ENCODE measurements at regions not wholly inside any gene's neighbourhood (a gene's known extent, or its start where the extent isn't known, plus 50 kb on each side); places are given as distances from the start of the nearest gene placed in this dataset.

DNA sequence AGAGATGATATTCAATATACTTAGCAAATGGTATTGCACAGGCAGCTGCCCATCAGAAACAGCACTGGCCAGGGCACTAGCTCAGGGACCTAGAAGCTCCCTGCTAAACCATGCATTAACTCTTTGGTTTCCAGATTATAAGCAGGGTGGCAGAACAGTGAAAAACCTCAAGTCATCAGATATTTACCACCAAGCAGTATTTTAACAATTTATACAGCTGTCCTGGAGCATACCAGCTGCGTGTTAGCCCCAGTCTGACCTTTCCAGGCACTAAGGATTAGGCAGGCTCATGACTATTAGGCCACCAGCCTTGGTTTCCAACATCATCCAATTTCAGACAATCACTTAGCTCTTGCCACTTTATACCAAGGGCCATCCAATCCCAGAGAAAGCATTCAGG is 326.5 kb downstream of the CAAP1 start:
- TF ChIP-seq CTCF (IDR thresholded peaks at IDR 0.05) (no peak), POLR2A (IDR thresholded peaks at IDR 0.05) (no peak)

All from lower leg skin (tissue), 3 donors.